IMR-90 (cell line): ENCODE measurements at regions not wholly inside any gene's neighbourhood (a gene's known extent, or its start where the extent isn't known, plus 50 kb on each side); places are given as distances from the start of the nearest gene placed in this dataset.

Experiments
- ATAC-seq: fragments of 200-7000 bp; cut with Tn5 transposase; 2 replicates; pipeline ENCODE4 v1.9.1; 2020; ENCODE audit warnings: low read depth, mild to moderate bottlenecking, moderate library complexity
- BruUV-seq: library from RNA; stranded (reverse); fragments of 400-500 nt; replicated peaks from 2 replicates; lab custom pipeline; 2021; lab: Mats Ljungman, UMichigan
- CTCF ChIA-PET: fragments of 300-600 bp; formaldehyde crosslinking; extraction: SDS; loops from one replicate; lab custom pipeline; 2021; ENCODE audit warnings: antibody characterized with exemption; lab: Yijun Ruan, JAX
- POLR2A ChIA-PET: fragments of 300-600 bp; sonication (Branson Sonifier 250); formaldehyde crosslinking; loops from one replicate; lab custom pipeline; 2022; ENCODE audit warnings: antibody characterized with exemption; ENCODE audit not compliant: unreplicated experiment; lab: Charles Lee
- DNase-seq: peaks from one replicate; pipeline ENCODE4 v3.0.0; 2013
- H2AFZ ChIP-seq: replicated peaks from 2 replicates; pipeline ENCODE3; 2013; ENCODE audit warnings: low read length, mild to moderate bottlenecking; ENCODE audit not compliant: poor library complexity
- H2AK5ac ChIP-seq: 2 replicates; pipeline ENCODE4 v1.6.1; 2013; ENCODE audit warnings: low read depth, low read length, inconsistent platforms
- H2AK9ac ChIP-seq: replicated peaks from 2 replicates; pipeline ENCODE3; 2013; ENCODE audit warnings: mild to moderate bottlenecking, low read depth, low read length, moderate library complexity; ENCODE audit not compliant: poor library complexity
- H2BK120ac ChIP-seq: 2 replicates; pipeline ENCODE4 v1.6.1; 2013; ENCODE audit warnings: low read depth, low read length, inconsistent platforms
- H2BK15ac ChIP-seq: 3 replicates; pipeline ENCODE4 v1.6.1; 2013; ENCODE audit warnings: low read depth, low read length, inconsistent platforms
- H2BK20ac ChIP-seq: 2 replicates; pipeline ENCODE4 v1.6.1; 2013; ENCODE audit warnings: low read depth, mild to moderate bottlenecking, inconsistent platforms, low read length, moderate library complexity
- H2BK5ac ChIP-seq: 2 replicates; pipeline ENCODE4 v1.6.1; 2013; ENCODE audit warnings: mild to moderate bottlenecking, low read depth, low read length, inconsistent platforms; ENCODE audit not compliant: poor library complexity, severe bottlenecking
- H3K14ac ChIP-seq: replicated peaks from 2 replicates; pipeline ENCODE4 v1.6.1; 2013; ENCODE audit warnings: low read depth, low read length, inconsistent platforms
- H3K18ac ChIP-seq: 2 replicates; pipeline ENCODE4 v1.6.1; 2013; ENCODE audit warnings: low read depth, low read length, control low read depth
- H3K23ac ChIP-seq: 2 replicates; pipeline ENCODE4 v1.6.1; 2013; ENCODE audit warnings: low read depth, low read length, inconsistent platforms
- H3K27ac ChIP-seq: 2 replicates; pipeline ENCODE4 v1.5.1; 2013; ENCODE audit warnings: mild to moderate bottlenecking, control low read depth, low read length; ENCODE audit not compliant: insufficient read depth
- H3K27me3 ChIP-seq: 2 replicates; pipeline ENCODE4 v1.6.1; 2013; ENCODE audit warnings: low read length; ENCODE audit not compliant: control insufficient read depth, insufficient read depth
- H3K36me3 ChIP-seq: 2 replicates; pipeline ENCODE4 v1.6.1; 2013; ENCODE audit warnings: low read length, mixed read lengths; ENCODE audit not compliant: control insufficient read depth, insufficient read depth
- H3K4ac ChIP-seq: 2 replicates; pipeline ENCODE4 v1.6.1; 2013; ENCODE audit warnings: low read depth, low read length, inconsistent platforms
- H3K4me1 ChIP-seq: 2 replicates; pipeline ENCODE4 v1.6.1; 2013; ENCODE audit warnings: low read length, mixed read lengths; ENCODE audit not compliant: control insufficient read depth, insufficient read depth
- H3K4me2 ChIP-seq: 2 replicates; pipeline ENCODE4 v1.6.1; 2013; ENCODE audit warnings: low read depth, mild to moderate bottlenecking, control low read depth, low read length, moderate library complexity
- H3K4me3 ChIP-seq: 2 replicates; pipeline ENCODE4 v1.5.1; 2013; ENCODE audit warnings: low read depth, mild to moderate bottlenecking, control low read depth, low read length, moderate library complexity; ENCODE audit not compliant: insufficient read depth
- H3K56ac ChIP-seq: 2 replicates; pipeline ENCODE4 v1.6.1; 2013; ENCODE audit warnings: low read length, inconsistent platforms; ENCODE audit not compliant: insufficient read depth; ENCODE audit errors: extremely low read depth
- H3K79me1 ChIP-seq, 2 experiments: 2 replicates each; pipeline ENCODE4 v1.6.1; 2013; ENCODE audit warnings: low read length in 2 of 2, inconsistent platforms in 1 of 2, low read depth in 1 of 2
- H3K9ac ChIP-seq: 2 replicates; pipeline ENCODE4 v1.6.1; 2013; ENCODE audit warnings: low read depth, low read length, control low read depth
- H3K9me1 ChIP-seq: 2 replicates; pipeline ENCODE4 v1.6.1; 2013; ENCODE audit warnings: low read length, inconsistent platforms; ENCODE audit not compliant: insufficient read depth
- H3K9me3 ChIP-seq: 2 replicates; pipeline ENCODE4 v1.6.1; 2013; ENCODE audit warnings: low read length; ENCODE audit not compliant: control insufficient read depth, insufficient read depth
- H4K20me1 ChIP-seq: 2 replicates; pipeline ENCODE4 v1.6.1; 2013; ENCODE audit warnings: low read length, inconsistent platforms; ENCODE audit not compliant: insufficient read depth
- H4K5ac ChIP-seq: 2 replicates; pipeline ENCODE4 v1.6.1; 2013; ENCODE audit warnings: mild to moderate bottlenecking, low read depth, low read length, control low read depth
- H4K8ac ChIP-seq, 2 experiments: 2 replicates each; pipeline ENCODE4 v1.6.1; 2013; ENCODE audit warnings: low read depth in 2 of 2, low read length in 2 of 2, control low read depth in 1 of 2, inconsistent platforms in 1 of 2
- H4K91ac ChIP-seq: 2 replicates; pipeline ENCODE4 v1.6.1; 2013; ENCODE audit warnings: low read depth, low read length, inconsistent platforms; ENCODE audit not compliant: insufficient read depth
- BHLHE40 ChIP-seq: fragments of 150-350 bp; IDR thresholded peaks from 2 replicates; pipeline ENCODE4 v1.6.1; 2016; ENCODE audit warnings: mild to moderate bottlenecking, low read depth, low read length
- CEBPB ChIP-seq: IDR thresholded peaks from 2 replicates; pipeline ENCODE4 v1.6.1; 2012; ENCODE audit warnings: low read depth, low read length, improper control_type of control experiment
- CHD1 ChIP-seq: IDR thresholded peaks from 2 replicates; pipeline ENCODE4 v1.6.1; 2012; ENCODE audit warnings: low read depth, low read length, improper control_type of control experiment
- FOS ChIP-seq: fragments of 150-350 bp; IDR thresholded peaks from 2 replicates; pipeline ENCODE4 v1.6.1; 2016; ENCODE audit warnings: low read depth, low read length
- MAFK ChIP-seq: IDR thresholded peaks from 2 replicates; pipeline ENCODE4 v1.6.1; 2012; ENCODE audit warnings: low read depth, low read length, improper control_type of control experiment
- MAZ ChIP-seq: IDR thresholded peaks from 2 replicates; pipeline ENCODE4 v1.6.1; 2012; ENCODE audit warnings: low read depth, mild to moderate bottlenecking, low read length, improper control_type of control experiment, moderate library complexity, borderline replicate concordance
- RAD21 ChIP-seq: IDR thresholded peaks from 2 replicates; pipeline ENCODE4 v1.6.1; 2012; ENCODE audit warnings: low read length, improper control_type of control experiment
- SMC3 ChIP-seq: fragments of 150-350 bp; IDR thresholded peaks from 2 replicates; pipeline ENCODE4 v1.6.1; 2016; ENCODE audit warnings: low read depth, mild to moderate bottlenecking, antibody characterized with exemption, low read length, moderate library complexity
- WGBS, 2 experiments: methylation state at CpG; one replicate each; pipeline versions ENCODE4 v1.1.5 to v1.1.7; 2013; ENCODE audit warnings: missing lambda C conversion rate in 2 of 2; ENCODE audit not compliant: insufficient read length in 1 of 2; ENCODE audit errors: extremely low coverage in 2 of 2; 5-methylcytosine and 5-hydroxymethylcytosine counted together
- dilution Hi-C: fragments of 300-500 bp; cut with HindIII; formaldehyde crosslinking; loops from one replicate; pipeline ENCODE4 v1.14.3; 2018; ENCODE audit warnings: low sequenced_read_pairs; ENCODE audit not compliant: unreplicated experiment
- in situ Hi-C: fragments of 300-500 bp; cut with MboI; formaldehyde crosslinking; loops from 3 replicates; pipeline ENCODE4 v1.14.3; 2019; ENCODE audit warnings: low sequenced_read_pairs, inconsistent platforms, mixed read lengths
- intact Hi-C: fragments of 100-400 bp; cut with micrococcal nuclease; formaldehyde crosslinking; loops from 2 replicates; pipeline ENCODE4 v1.10.0; 2022
- TF ChIP-seq, protein P1 (sequence below): fragments of 150-350 bp; IDR thresholded peaks from 2 replicates; pipeline ENCODE4 v1.6.1; 2017; ENCODE audit warnings: mild to moderate bottlenecking, antibody characterized with exemption, low read length, low read depth

GRCh38 chr16:79973320-79973719, 372.8 kb upstream of the MAF start:
- H4K91ac ChIP-seq, result no peak overlapping the region
- in situ Hi-C loops, result no loop called here
- no peak overlapping the region for H3K4me2 ChIP-seq
- no peak overlapping the region for H3K14ac ChIP-seq
- no peak overlapping the region for H3K4me3 ChIP-seq
- no TSS peak for BruUV-seq
- H3K18ac ChIP-seq, result no peak overlapping the region
- H3K36me3 ChIP-seq, result no peaks in the 10 kb centered on the region
- DNase-seq (no peak), ATAC-seq (no peak)
- no peak overlapping the region for H2BK5ac ChIP-seq
- no peak overlapping the region for H2AFZ ChIP-seq
- TF ChIP-seq, protein P1, sequence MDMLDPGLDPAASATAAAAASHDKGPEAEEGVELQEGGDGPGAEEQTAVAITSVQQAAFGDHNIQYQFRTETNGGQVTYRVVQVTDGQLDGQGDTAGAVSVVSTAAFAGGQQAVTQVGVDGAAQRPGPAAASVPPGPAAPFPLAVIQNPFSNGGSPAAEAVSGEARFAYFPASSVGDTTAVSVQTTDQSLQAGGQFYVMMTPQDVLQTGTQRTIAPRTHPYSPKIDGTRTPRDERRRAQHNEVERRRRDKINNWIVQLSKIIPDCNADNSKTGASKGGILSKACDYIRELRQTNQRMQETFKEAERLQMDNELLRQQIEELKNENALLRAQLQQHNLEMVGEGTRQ, result no peak
- no peak for TF ChIP-seq SMC3
- no peak for TF ChIP-seq FOS
- no peak for TF ChIP-seq RAD21
- TF ChIP-seq CEBPB, result no peak
- no peak for TF ChIP-seq MAFK
- no peak for TF ChIP-seq MAZ
- TF ChIP-seq BHLHE40, result no peak
- TF ChIP-seq CHD1, result no peak
- no peak overlapping the region for H3K27ac ChIP-seq
- no peak overlapping the region for H2AK5ac ChIP-seq
- dilution Hi-C loops, result no loop called here
- H2BK15ac ChIP-seq, result no peak overlapping the region
- no peak overlapping the region for H2BK20ac ChIP-seq
- no peaks in the 10 kb centered on the region for H3K79me1 ChIP-seq
- peaks cover 2% of the 10 kb centered on the region; the same call in 1 of the 2 replicates for H3K9me3 ChIP-seq
- H3K9me1 ChIP-seq, result no peaks in the 10 kb centered on the region
- H3K56ac ChIP-seq, result no peak overlapping the region
- no peaks in the 10 kb centered on the region for H3K4me1 ChIP-seq
- H2AK9ac ChIP-seq, result no peak overlapping the region
- no peaks in the 10 kb centered on the region for H4K20me1 ChIP-seq
- H4K8ac ChIP-seq, result no peak overlapping the region
- H3K4ac ChIP-seq, result no peak overlapping the region
- intact Hi-C loops, result no loop called here
- WGBS, 2 experiments, result no CpG with 5 or more reads among the region's 2 CpGs
- CTCF ChIA-PET, result no interaction called here
- H2BK120ac ChIP-seq, result no peak overlapping the region
- H3K9ac ChIP-seq, result no peak overlapping the region
- no peaks in the 10 kb centered on the region for H3K27me3 ChIP-seq
- no peak overlapping the region for H3K23ac ChIP-seq
- POLR2A ChIA-PET, result no interaction called here
- no peak overlapping the region for H4K5ac ChIP-seq
